ENCODE measurements at regions not wholly inside any gene's neighbourhood (a gene's known extent, or its start where the extent isn't known, plus 50 kb on each side); places are given as distances from the start of the nearest gene placed in this dataset.

DNA sequence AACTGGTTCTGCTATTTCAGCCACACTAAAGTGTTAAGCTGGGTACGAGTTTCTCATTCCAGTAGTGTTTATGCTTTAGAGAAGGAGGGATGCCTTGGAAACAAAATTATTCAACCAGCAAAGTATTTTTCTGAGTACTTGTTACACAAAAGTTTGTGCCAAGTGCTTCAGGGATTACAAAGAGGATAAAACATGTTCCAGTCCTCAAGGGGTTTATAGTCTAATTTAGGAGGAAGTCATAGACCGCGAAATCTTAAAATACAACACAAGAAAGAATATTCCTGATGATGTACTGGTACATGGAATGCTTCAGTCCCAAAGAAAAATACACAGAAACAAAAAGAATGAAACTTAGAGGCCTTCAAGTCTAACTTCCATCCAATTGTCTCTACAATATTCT lies 85.4 kb upstream of the NR4A3 start:
- no peak for DNase-seq (ENCODE audit: extremely low spot score in 2 of 2)
- Histone ChIP-seq H3K4me1 (no peaks in the 10 kb centered on the region), H3K27ac (no peak overlapping the region), H3K27me3 (no peaks in the 10 kb centered on the region), H3K36me3 (no peaks in the 10 kb centered on the region), H3K4me3 (no peak overlapping the region), H3K9me3 (no peaks in the 10 kb centered on the region)
- intact Hi-C loops (cut with DNase I) = no loop called here
- no peak for TF ChIP-seq POLR2A (IDR thresholded peaks at IDR 0.05)
- TF ChIP-seq POLR2AphosphoS5 (IDR thresholded peaks at IDR 0.05; ENCODE audit: insufficient read depth in 1 of 2, low read depth in 1 of 2) = no peak
- no peak for TF ChIP-seq CTCF (IDR thresholded peaks at IDR 0.05)

DNA sequence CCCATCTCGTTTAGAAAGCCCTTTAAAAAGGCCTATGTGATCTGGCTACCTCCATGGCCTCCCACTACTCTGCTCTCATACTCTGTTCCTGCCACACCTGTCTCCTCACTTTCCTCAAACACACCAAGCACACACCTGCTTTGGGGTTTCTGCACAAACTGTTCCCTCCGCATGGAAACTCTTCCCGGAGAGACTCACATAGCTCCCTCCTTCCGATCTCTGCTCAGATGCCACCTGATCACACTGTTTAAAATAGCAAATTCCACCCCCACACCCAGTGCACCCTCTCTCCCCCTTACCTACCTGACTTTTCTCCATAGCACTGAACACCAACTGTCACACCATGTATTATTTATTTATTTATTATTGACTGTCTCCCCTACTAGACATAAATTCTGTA lies 84.0 kb upstream of the NR4A3 start:
- Histone ChIP-seq H3K27me3 (no peaks in the 10 kb centered on the region), H3K4me3 (no peak overlapping the region), H3K4me1 (no peaks in the 10 kb centered on the region), H3K27ac (no peak overlapping the region), H3K36me3 (no peaks in the 10 kb centered on the region), H3K9me3 (no peaks in the 10 kb centered on the region)
- TF ChIP-seq CTCF (IDR thresholded peaks at IDR 0.05) (no peak), POLR2AphosphoS5 (IDR thresholded peaks at IDR 0.05; ENCODE audit: insufficient read depth in 1 of 2, low read depth in 1 of 2) (no peak), POLR2A (IDR thresholded peaks at IDR 0.05) (no peak)
- DNase-seq (ENCODE audit: extremely low spot score in 2 of 2) = no peak
- intact Hi-C loops (cut with DNase I) = no loop called here

GRCh38 chr9:99743006-99743405 lies 78.7 kb upstream of the NR4A3 start:
- no peak overlapping the region for H3K27ac ChIP-seq
- H3K9me3 ChIP-seq = no peaks in the 10 kb centered on the region
- TF ChIP-seq POLR2A (IDR thresholded peaks at IDR 0.05) = no peak
- TF ChIP-seq POLR2AphosphoS5 (IDR thresholded peaks at IDR 0.05; ENCODE audit: insufficient read depth in 1 of 2, low read depth in 1 of 2) = no peak
- no peak for TF ChIP-seq CTCF (IDR thresholded peaks at IDR 0.05)
- intact Hi-C loops (cut with DNase I) = no loop called here
- no peak overlapping the region for H3K4me3 ChIP-seq
- no peaks in the 10 kb centered on the region for H3K27me3 ChIP-seq
- DNase-seq (ENCODE audit: extremely low spot score in 2 of 2) = no peak
- no peaks in the 10 kb centered on the region for H3K36me3 ChIP-seq
- no peaks in the 10 kb centered on the region for H3K4me1 ChIP-seq

GRCh38 chr9:99743455-99743854 lies 78.2 kb upstream of the NR4A3 start:
- no peak overlapping the region for H3K27ac ChIP-seq
- H3K4me3 ChIP-seq = no peak overlapping the region
- TF ChIP-seq CTCF (IDR thresholded peaks at IDR 0.05) (no peak), POLR2AphosphoS5 (IDR thresholded peaks at IDR 0.05; ENCODE audit: insufficient read depth in 1 of 2, low read depth in 1 of 2) (no peak), POLR2A (IDR thresholded peaks at IDR 0.05) (no peak)
- no peaks in the 10 kb centered on the region for H3K36me3 ChIP-seq
- intact Hi-C loops (cut with DNase I) = no loop called here
- H3K27me3 ChIP-seq = no peaks in the 10 kb centered on the region
- H3K9me3 ChIP-seq = no peaks in the 10 kb centered on the region
- no peak for DNase-seq (ENCODE audit: extremely low spot score in 2 of 2)
- H3K4me1 ChIP-seq = no peaks in the 10 kb centered on the region

DNA sequence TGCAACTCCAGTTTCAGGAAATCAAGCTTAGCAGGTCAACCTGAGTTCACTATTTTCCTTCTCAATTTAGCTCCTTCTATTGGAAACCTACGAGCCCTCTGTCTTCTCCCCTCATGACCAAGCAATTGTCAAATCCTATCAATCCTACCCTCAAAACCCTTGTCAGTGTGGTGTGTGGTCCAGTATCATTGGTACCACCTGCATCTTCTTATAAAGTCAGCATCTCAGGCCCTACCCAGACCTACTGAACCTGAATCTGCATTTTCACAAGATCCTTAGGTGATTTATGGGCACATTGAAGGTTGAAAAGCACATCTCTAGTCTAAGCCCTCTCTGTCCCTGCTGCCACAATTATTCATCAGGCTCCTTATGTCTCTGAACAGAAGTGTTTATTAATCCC lies 77.6 kb upstream of the NR4A3 start:
- H3K4me3 ChIP-seq = no peak overlapping the region
- TF ChIP-seq CTCF (IDR thresholded peaks at IDR 0.05) = no peak
- no peak for TF ChIP-seq POLR2A (IDR thresholded peaks at IDR 0.05)
- no peak overlapping the region for H3K27ac ChIP-seq
- H3K9me3 ChIP-seq = no peaks in the 10 kb centered on the region
- H3K36me3 ChIP-seq = no peaks in the 10 kb centered on the region
- DNase-seq (ENCODE audit: extremely low spot score in 2 of 2) = no peak
- H3K27me3 ChIP-seq = no peaks in the 10 kb centered on the region
- H3K4me1 ChIP-seq = no peaks in the 10 kb centered on the region
- intact Hi-C loops (cut with DNase I) = no loop called here

Measured in vagina (tissue), 2 donors.